Right lobe of liver (tissue), 4 donors: ENCODE measurements at regions not wholly inside any gene's neighbourhood (a gene's known extent, or its start where the extent isn't known, plus 50 kb on each side); places are given as distances from the start of the nearest gene placed in this dataset.

Experiments
- CTCF ChIP-seq, 4 donors: fragments of 200-600 bp in 3 of 4; fragments of 450-650 bp in 1 of 4; IDR thresholded peaks; one replicate each; pipeline versions ENCODE4 v1.5.1 to v1.8.0; 2016 to 2022; ENCODE audit warnings: antibody characterized with exemption in 4 of 4, mild to moderate bottlenecking in 2 of 4
- POLR2A ChIP-seq: fragments of 450-650 bp; IDR thresholded peaks from one replicate; pipeline ENCODE4 v1.6.1; 2017; ENCODE audit warnings: antibody characterized with exemption, mild to moderate bottlenecking
- donor health status: DM: no; HTN: no; CAD: no.
- donor health status: DM: no; HTN: no; CAD: no.
- donor health status: DM: no; HTN: yes; CAD: no.

- TF ChIP-seq CTCF (IDR thresholded peaks at IDR 0.05), result no peak
- no peak for TF ChIP-seq POLR2A
These were observed 220.5 kb upstream of the NWD2 start for GRCh38 chr4:37023996-37024395.
